ENCODE measurements at regions not wholly inside any gene's neighbourhood (a gene's known extent, or its start where the extent isn't known, plus 50 kb on each side); places are given as distances from the start of the nearest gene placed in this dataset.

DNA sequence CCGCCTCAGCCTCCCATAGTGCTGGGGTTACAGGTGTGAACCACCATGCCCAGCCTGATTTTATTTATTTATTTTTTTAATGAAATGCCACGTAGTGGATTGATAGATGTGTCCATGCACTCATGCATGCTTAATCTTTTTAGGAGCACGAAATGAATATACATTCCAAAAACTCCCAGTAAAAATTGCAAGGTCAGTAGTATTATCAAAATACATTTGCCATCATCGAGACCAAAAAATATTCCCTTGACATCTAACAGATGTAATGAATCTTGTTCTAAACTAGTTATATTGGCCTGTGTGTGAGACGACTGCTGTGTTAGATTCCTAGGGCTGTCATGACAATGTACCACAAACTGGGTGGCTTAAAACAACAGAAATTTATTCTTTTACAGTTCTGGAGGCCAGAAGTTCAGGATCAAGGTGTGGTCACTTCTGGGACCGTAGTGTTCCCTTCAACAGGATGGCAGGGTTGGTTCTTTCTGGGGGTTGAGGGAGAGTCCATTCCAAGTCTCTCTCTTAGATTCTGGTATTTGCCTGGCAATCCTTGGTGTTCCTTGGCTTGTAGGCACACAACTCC is 56.1 kb upstream of the UBL3 start (continued):
- TF ChIP-seq, protein P1, sequence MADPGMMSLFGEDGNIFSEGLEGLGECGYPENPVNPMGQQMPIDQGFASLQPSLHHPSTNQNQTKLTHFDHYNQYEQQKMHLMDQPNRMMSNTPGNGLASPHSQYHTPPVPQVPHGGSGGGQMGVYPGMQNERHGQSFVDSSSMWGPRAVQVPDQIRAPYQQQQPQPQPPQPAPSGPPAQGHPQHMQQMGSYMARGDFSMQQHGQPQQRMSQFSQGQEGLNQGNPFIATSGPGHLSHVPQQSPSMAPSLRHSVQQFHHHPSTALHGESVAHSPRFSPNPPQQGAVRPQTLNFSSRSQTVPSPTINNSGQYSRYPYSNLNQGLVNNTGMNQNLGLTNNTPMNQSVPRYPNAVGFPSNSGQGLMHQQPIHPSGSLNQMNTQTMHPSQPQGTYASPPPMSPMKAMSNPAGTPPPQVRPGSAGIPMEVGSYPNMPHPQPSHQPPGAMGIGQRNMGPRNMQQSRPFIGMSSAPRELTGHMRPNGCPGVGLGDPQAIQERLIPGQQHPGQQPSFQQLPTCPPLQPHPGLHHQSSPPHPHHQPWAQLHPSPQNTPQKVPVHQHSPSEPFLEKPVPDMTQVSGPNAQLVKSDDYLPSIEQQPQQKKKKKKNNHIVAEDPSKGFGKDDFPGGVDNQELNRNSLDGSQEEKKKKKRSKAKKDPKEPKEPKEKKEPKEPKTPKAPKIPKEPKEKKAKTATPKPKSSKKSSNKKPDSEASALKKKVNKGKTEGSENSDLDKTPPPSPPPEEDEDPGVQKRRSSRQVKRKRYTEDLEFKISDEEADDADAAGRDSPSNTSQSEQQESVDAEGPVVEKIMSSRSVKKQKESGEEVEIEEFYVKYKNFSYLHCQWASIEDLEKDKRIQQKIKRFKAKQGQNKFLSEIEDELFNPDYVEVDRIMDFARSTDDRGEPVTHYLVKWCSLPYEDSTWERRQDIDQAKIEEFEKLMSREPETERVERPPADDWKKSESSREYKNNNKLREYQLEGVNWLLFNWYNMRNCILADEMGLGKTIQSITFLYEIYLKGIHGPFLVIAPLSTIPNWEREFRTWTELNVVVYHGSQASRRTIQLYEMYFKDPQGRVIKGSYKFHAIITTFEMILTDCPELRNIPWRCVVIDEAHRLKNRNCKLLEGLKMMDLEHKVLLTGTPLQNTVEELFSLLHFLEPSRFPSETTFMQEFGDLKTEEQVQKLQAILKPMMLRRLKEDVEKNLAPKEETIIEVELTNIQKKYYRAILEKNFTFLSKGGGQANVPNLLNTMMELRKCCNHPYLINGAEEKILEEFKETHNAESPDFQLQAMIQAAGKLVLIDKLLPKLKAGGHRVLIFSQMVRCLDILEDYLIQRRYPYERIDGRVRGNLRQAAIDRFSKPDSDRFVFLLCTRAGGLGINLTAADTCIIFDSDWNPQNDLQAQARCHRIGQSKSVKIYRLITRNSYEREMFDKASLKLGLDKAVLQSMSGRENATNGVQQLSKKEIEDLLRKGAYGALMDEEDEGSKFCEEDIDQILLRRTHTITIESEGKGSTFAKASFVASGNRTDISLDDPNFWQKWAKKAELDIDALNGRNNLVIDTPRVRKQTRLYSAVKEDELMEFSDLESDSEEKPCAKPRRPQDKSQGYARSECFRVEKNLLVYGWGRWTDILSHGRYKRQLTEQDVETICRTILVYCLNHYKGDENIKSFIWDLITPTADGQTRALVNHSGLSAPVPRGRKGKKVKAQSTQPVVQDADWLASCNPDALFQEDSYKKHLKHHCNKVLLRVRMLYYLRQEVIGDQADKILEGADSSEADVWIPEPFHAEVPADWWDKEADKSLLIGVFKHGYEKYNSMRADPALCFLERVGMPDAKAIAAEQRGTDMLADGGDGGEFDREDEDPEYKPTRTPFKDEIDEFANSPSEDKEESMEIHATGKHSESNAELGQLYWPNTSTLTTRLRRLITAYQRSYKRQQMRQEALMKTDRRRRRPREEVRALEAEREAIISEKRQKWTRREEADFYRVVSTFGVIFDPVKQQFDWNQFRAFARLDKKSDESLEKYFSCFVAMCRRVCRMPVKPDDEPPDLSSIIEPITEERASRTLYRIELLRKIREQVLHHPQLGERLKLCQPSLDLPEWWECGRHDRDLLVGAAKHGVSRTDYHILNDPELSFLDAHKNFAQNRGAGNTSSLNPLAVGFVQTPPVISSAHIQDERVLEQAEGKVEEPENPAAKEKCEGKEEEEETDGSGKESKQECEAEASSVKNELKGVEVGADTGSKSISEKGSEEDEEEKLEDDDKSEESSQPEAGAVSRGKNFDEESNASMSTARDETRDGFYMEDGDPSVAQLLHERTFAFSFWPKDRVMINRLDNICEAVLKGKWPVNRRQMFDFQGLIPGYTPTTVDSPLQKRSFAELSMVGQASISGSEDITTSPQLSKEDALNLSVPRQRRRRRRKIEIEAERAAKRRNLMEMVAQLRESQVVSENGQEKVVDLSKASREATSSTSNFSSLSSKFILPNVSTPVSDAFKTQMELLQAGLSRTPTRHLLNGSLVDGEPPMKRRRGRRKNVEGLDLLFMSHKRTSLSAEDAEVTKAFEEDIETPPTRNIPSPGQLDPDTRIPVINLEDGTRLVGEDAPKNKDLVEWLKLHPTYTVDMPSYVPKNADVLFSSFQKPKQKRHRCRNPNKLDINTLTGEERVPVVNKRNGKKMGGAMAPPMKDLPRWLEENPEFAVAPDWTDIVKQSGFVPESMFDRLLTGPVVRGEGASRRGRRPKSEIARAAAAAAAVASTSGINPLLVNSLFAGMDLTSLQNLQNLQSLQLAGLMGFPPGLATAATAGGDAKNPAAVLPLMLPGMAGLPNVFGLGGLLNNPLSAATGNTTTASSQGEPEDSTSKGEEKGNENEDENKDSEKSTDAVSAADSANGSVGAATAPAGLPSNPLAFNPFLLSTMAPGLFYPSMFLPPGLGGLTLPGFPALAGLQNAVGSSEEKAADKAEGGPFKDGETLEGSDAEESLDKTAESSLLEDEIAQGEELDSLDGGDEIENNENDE (IDR thresholded peaks at IDR 0.05; ENCODE audit: insufficient replicate concordance, low read length): no peak
- TF ChIP-seq KDM5A (IDR thresholded peaks at IDR 0.05; ENCODE audit: low read length) (no peak), YY1 (IDR thresholded peaks at IDR 0.05; ENCODE audit: low read depth, low read length) (no peak), EZH2 (IDR thresholded peaks at IDR 0.05; ENCODE audit: low read depth, low read length, severe bottlenecking) (no peak), CHD2 (IDR thresholded peaks at IDR 0.05; ENCODE audit: low read length) (no peak), SAP30 (IDR thresholded peaks at IDR 0.05; ENCODE audit: insufficient read depth, insufficient replicate concordance, low read length) (no peak), RXRA (IDR thresholded peaks at IDR 0.05; ENCODE audit: insufficient read depth, low read depth, low read length) (no peak), CEBPB (IDR thresholded peaks at IDR 0.05; ENCODE audit: low read depth, low read length) (no peak), TCF12 (IDR thresholded peaks at IDR 0.05; ENCODE audit: low read depth, low read length) (no peak)
- TF ChIP-seq, protein P2, sequence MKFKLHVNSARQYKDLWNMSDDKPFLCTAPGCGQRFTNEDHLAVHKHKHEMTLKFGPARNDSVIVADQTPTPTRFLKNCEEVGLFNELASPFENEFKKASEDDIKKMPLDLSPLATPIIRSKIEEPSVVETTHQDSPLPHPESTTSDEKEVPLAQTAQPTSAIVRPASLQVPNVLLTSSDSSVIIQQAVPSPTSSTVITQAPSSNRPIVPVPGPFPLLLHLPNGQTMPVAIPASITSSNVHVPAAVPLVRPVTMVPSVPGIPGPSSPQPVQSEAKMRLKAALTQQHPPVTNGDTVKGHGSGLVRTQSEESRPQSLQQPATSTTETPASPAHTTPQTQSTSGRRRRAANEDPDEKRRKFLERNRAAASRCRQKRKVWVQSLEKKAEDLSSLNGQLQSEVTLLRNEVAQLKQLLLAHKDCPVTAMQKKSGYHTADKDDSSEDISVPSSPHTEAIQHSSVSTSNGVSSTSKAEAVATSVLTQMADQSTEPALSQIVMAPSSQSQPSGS (IDR thresholded peaks at IDR 0.05; ENCODE audit: low read length): no peak
